A673 (cell line): ENCODE measurements at regions not wholly inside any gene's neighbourhood (a gene's known extent, or its start where the extent isn't known, plus 50 kb on each side); places are given as distances from the start of the nearest gene placed in this dataset.
"Not testable (repeated sequence)": the region's sequence is repeated elsewhere in the genome, so short reads cannot be mapped to it uniquely, and the experiment has no call there.

Experiments
- EZH2 ChIP-seq: fragments of 200-600 bp; sonication (generic); IDR thresholded peaks from 2 replicates; pipeline ENCODE4 v1.6.1; 2017; ENCODE audit warnings: borderline replicate concordance, low read depth, mild to moderate bottlenecking, mixed read lengths, antibody characterized with exemption, low read length; ENCODE audit not compliant: poor library complexity, severe bottlenecking
- TF ChIP-seq, protein P1 (sequence below): fragments of 300-800, 200-600 bp; sonication (generic); conservative IDR thresholded peaks from 2 replicates; pipeline ENCODE4 v1.5.1; 2017; ENCODE audit warnings: low read depth, mild to moderate bottlenecking, antibody characterized with exemption, low read length, moderate library complexity, mixed read lengths

- TF ChIP-seq, protein P1, sequence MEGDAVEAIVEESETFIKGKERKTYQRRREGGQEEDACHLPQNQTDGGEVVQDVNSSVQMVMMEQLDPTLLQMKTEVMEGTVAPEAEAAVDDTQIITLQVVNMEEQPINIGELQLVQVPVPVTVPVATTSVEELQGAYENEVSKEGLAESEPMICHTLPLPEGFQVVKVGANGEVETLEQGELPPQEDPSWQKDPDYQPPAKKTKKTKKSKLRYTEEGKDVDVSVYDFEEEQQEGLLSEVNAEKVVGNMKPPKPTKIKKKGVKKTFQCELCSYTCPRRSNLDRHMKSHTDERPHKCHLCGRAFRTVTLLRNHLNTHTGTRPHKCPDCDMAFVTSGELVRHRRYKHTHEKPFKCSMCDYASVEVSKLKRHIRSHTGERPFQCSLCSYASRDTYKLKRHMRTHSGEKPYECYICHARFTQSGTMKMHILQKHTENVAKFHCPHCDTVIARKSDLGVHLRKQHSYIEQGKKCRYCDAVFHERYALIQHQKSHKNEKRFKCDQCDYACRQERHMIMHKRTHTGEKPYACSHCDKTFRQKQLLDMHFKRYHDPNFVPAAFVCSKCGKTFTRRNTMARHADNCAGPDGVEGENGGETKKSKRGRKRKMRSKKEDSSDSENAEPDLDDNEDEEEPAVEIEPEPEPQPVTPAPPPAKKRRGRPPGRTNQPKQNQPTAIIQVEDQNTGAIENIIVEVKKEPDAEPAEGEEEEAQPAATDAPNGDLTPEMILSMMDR = not testable (repeated sequence)
- not testable (repeated sequence) for TF ChIP-seq EZH2
Observed at GRCh38 chr2:89959729-89960378, 1268.4 kb downstream of the RPIA start.
